HEK293 (cell line): ENCODE measurements at regions not wholly inside any gene's neighbourhood (a gene's known extent, or its start where the extent isn't known, plus 50 kb on each side); places are given as distances from the start of the nearest gene placed in this dataset.

Source experiments
- ZBTB48 ChIP-seq: fragments of 450-650 bp; formaldehyde crosslinking; IDR thresholded peaks from 2 replicates; pipeline ENCODE4 v1.5.1; 2016; ENCODE audit warnings: missing biosample characterization, missing genetic modification characterization
- ZNF10 ChIP-seq: fragments of 450-650 bp; formaldehyde crosslinking; IDR thresholded peaks from 2 replicates; pipeline ENCODE4 v1.5.1; 2017; ENCODE audit warnings: missing biosample characterization, missing genetic modification characterization
- ZNF211 ChIP-seq: fragments of 450-650 bp; formaldehyde crosslinking; IDR thresholded peaks from 2 replicates; pipeline ENCODE4 v1.5.1; 2016; ENCODE audit warnings: low read depth, missing biosample characterization, missing genetic modification characterization
- ZNF274 ChIP-seq, 2 experiments: fragments of 200-500 bp in 1 of 2; fragments of 450-650 bp in 1 of 2; sonication (Bioruptor generic) in 1 of 2; formaldehyde crosslinking in 1 of 2; IDR thresholded peaks; 2 replicates each; pipeline versions ENCODE4 v1.5.1 to v1.6.1; 2014 to 2016; ENCODE audit warnings: borderline replicate concordance in 1 of 2, inconsistent platforms in 1 of 2, low read length in 1 of 2, missing biosample characterization in 1 of 2, missing genetic modification characterization in 1 of 2
- ZNF354C ChIP-seq: fragments of 450-650 bp; formaldehyde crosslinking; IDR thresholded peaks from 2 replicates; pipeline ENCODE4 v1.5.1; 2016; ENCODE audit warnings: missing biosample characterization, missing genetic modification characterization, low read depth, borderline replicate concordance
- ZNF530 ChIP-seq: fragments of 450-650 bp; formaldehyde crosslinking; IDR thresholded peaks from 2 replicates; pipeline ENCODE4 v1.5.1; 2016; ENCODE audit warnings: low read depth, missing biosample characterization, missing genetic modification characterization
- ZNF670 ChIP-seq: fragments of 450-650 bp; formaldehyde crosslinking; IDR thresholded peaks from 2 replicates; pipeline ENCODE4 v1.5.1; 2016; ENCODE audit warnings: missing biosample characterization, missing genetic modification characterization, low read depth
- ZNF776 ChIP-seq: fragments of 450-650 bp; formaldehyde crosslinking; IDR thresholded peaks from 2 replicates; pipeline ENCODE4 v1.5.0; 2017; ENCODE audit warnings: missing biosample characterization, missing genetic modification characterization, borderline replicate concordance
- ZSCAN30 ChIP-seq: fragments of 450-650 bp; IDR thresholded peaks from 2 replicates; pipeline ENCODE4 v1.5.1; 2018; ENCODE audit warnings: missing biosample characterization, mild to moderate bottlenecking, missing genetic modification characterization, moderate library complexity
- TF ChIP-seq, protein P1 (sequence below): fragments of 450-650 bp; formaldehyde crosslinking; IDR thresholded peaks from 2 replicates; pipeline ENCODE4 v1.5.1; 2016; ENCODE audit warnings: missing biosample characterization, missing genetic modification characterization
- TF ChIP-seq, protein P2 (sequence below): fragments of 450-650 bp; formaldehyde crosslinking; conservative IDR thresholded peaks from 2 replicates; pipeline ENCODE4 v1.5.1; 2016; ENCODE audit warnings: low read depth, missing biosample characterization, missing genetic modification characterization

DNA sequence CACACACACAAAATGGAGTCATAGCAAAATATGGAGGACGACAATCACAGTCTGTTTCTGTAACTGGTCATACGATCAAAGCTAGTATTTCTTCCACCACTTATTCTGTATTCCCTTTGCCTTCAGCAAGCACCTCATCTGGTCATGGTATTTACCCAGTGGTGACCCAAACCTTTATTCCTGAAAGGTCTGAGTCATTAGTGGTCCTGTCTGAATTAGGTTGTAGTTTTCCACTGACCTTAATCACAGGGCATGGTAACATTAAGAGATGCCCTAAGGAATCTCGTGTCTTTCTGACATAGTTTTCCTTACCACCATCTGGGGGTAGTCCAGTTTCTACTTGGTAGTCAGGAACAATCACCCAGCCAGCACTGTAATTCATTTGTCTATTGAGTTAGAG is 54.8 kb upstream of the CEP295 start:
- no peak for TF ChIP-seq ZNF530 (tag by site-specific recombination)
- TF ChIP-seq, protein P1, sequence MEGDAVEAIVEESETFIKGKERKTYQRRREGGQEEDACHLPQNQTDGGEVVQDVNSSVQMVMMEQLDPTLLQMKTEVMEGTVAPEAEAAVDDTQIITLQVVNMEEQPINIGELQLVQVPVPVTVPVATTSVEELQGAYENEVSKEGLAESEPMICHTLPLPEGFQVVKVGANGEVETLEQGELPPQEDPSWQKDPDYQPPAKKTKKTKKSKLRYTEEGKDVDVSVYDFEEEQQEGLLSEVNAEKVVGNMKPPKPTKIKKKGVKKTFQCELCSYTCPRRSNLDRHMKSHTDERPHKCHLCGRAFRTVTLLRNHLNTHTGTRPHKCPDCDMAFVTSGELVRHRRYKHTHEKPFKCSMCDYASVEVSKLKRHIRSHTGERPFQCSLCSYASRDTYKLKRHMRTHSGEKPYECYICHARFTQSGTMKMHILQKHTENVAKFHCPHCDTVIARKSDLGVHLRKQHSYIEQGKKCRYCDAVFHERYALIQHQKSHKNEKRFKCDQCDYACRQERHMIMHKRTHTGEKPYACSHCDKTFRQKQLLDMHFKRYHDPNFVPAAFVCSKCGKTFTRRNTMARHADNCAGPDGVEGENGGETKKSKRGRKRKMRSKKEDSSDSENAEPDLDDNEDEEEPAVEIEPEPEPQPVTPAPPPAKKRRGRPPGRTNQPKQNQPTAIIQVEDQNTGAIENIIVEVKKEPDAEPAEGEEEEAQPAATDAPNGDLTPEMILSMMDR: no peak
- TF ChIP-seq, protein P2, sequence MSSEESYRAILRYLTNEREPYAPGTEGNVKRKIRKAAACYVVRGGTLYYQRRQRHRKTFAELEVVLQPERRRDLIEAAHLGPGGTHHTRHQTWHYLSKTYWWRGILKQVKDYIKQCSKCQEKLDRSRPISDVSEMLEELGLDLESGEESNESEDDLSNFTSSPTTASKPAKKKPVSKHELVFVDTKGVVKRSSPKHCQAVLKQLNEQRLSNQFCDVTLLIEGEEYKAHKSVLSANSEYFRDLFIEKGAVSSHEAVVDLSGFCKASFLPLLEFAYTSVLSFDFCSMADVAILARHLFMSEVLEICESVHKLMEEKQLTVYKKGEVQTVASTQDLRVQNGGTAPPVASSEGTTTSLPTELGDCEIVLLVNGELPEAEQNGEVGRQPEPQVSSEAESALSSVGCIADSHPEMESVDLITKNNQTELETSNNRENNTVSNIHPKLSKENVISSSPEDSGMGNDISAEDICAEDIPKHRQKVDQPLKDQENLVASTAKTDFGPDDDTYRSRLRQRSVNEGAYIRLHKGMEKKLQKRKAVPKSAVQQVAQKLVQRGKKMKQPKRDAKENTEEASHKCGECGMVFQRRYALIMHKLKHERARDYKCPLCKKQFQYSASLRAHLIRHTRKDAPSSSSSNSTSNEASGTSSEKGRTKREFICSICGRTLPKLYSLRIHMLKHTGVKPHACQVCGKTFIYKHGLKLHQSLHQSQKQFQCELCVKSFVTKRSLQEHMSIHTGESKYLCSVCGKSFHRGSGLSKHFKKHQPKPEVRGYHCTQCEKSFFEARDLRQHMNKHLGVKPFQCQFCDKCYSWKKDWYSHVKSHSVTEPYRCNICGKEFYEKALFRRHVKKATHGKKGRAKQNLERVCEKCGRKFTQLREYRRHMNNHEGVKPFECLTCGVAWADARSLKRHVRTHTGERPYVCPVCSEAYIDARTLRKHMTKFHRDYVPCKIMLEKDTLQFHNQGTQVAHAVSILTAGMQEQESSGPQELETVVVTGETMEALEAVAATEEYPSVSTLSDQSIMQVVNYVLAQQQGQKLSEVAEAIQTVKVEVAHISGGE: no peak
- TF ChIP-seq ZBTB48 (tag by site-specific recombination): no peak
- no peak for TF ChIP-seq ZNF211 (tag by site-specific recombination)
- no peak for TF ChIP-seq ZNF274 (IDR thresholded peaks at IDR 0.05; ENCODE audit: low read length)
- TF ChIP-seq ZNF274 (tag by site-specific recombination; IDR thresholded peaks at IDR 0.05; ENCODE audit: borderline replicate concordance): no peak
- TF ChIP-seq ZSCAN30 (tag by site-specific recombination): no peak
- no peak for TF ChIP-seq ZNF670
- TF ChIP-seq ZNF776 (tag by site-specific recombination): no peak
- no peak for TF ChIP-seq ZNF10 (tag by site-specific recombination)
- no peak for TF ChIP-seq ZNF354C (tag by site-specific recombination)
